ENCODE measurements at regions not wholly inside any gene's neighbourhood (a gene's known extent, or its start where the extent isn't known, plus 50 kb on each side); places are given as distances from the start of the nearest gene placed in this dataset.
"Not testable (repeated sequence)": the region's sequence is repeated elsewhere in the genome, so short reads cannot be mapped to it uniquely, and the experiment has no call there.

GRCh38 chr3:10665592-10665991 lies 150.4 kb upstream of the SLC6A11 start:
- no peak for DNase-seq (ENCODE audit: low read depth, low spot score)

DNA sequence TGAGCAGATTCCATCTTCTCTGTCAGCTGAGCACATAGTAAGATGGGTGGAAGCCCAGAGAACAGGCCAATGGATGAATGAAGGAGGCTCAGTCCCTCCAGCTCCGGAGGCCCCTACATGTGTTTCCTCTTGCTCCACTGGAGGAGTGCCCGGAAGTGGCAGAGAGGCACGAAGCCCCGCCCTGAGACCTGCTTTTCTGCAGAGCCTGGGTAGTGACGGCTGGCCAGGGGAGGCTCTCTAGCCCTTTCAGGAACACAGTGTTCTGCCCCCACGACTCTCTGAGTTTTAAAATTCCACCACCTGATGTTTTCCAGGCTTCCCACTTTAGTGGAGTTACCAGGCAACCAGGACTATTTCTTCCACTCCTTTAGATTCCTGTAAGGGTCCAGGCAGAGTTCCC lies 149.4 kb upstream of the SLC6A11 start:
- DNase-seq (ENCODE audit: low read depth, low spot score) = no peak

GRCh38 chr3:10667269-10667668 lies 148.8 kb upstream of the SLC6A11 start:
- DNase-seq (ENCODE audit: low read depth, low spot score) = no peak

DNA sequence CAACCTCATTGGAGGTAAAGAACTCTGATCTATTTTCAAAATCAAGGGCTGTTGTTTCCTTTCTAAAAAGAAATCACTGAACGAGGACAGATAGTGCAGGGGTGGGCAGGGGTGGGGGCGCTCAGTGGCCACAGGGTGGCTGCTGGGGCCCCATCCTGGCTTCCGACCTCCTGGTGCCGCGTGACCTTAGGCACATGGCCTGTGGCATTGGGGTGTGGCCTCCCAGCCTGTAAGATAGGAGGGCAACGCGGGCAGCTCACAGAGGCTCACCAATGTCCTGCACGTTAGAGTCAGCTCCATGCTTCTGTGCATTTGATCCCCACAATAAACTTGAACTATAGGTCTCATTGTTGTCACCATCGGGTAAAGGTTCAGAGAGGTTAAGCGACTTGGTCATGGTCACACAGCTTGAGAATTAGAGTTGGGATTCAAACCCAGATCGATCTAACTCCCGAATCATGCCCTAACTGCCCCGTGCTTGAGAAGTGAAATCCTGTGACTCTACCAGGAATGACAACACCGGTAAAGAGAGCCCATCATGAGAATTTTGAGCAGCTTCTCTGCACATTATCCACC lies 148.0 kb upstream of the SLC6A11 start:
- DNase-seq (ENCODE audit: low read depth, low spot score) = no peak

DNA sequence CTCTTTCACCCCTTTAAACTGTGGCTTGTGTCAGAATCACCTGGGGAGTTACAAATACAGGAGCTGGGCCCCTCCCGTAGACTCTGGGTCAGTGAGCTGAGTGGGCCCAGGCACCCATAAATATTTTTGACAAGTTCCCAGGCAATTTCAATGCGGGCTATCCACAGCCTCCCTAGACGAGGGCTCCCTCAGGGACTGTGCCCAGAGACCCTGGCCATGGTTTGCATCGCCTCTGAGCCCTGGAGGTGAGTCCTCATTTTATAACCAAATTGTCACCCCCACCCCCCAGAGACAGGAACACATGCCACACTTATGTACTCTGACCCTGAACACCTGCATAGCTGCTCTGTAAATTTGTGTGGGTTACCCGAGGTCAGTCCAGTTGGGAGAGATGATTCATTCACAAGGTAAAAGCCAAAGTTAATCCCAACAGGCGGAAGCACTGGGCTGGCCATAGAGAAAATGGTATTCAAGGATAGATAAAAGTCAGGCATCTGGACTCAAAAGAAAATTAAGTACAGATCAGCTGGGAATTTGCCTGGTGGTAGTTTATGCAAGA lies 146.5 kb upstream of the SLC6A11 start:
- DNase-seq (ENCODE audit: low read depth, low spot score) = no peak

- no peak for DNase-seq (ENCODE audit: low read depth, low spot score)
Measured at GRCh38 chr3:10672422-10672821, 143.6 kb upstream of the SLC6A11 start.

DNA sequence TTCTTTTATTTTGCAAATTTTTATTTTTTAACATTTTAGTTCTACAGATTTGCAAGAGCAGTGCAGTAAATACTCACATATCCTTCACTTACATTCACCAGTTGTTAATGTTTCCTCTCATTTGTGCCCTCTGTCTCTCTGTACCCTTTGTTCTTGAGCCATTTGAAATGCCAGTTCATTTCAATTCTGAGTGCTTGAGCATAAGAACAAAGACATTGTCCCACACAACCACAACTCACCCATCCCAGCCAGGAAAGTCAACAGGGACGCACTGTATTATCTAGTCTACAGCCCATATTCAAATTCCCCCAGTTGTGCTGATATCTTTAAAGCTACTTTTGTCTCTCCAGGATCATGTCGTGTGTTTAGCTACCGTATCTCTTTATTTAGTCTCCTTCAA lies 141.4 kb upstream of the SLC6A11 start:
- no peak for DNase-seq (ENCODE audit: low read depth, low spot score)

GRCh38 chr3:10676905-10677304 lies 139.1 kb upstream of the SLC6A11 start:
- no peak for DNase-seq (ENCODE audit: low read depth, low spot score)

DNA sequence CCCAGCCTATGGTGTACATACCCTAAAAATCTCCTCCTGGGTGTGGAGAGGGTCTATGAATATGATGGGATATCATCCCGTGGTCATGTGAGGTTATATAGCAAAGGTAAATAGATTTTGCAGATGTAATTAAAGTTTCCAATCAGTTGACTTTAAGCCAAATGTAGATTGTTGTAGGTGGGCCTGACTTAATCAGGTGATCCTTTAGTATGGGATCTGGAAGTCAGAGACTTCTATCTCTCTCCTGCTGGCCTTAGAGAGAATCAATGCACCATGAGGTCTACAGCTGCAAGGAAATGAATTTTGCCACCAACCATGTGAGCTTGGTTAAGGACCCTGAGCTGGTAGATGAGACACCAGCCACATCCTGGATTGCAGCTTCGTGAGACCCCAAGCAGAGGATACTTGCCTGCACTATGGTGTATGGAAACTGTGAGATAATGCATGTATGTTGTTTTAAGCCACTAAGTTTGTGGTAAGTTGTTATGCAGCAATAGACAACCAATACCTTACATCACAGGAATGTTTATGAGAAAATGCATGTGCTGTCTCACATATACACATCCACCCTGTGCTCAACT lies 137.1 kb upstream of the SLC6A11 start:
- no peak for DNase-seq (ENCODE audit: low read depth, low spot score)

DNA sequence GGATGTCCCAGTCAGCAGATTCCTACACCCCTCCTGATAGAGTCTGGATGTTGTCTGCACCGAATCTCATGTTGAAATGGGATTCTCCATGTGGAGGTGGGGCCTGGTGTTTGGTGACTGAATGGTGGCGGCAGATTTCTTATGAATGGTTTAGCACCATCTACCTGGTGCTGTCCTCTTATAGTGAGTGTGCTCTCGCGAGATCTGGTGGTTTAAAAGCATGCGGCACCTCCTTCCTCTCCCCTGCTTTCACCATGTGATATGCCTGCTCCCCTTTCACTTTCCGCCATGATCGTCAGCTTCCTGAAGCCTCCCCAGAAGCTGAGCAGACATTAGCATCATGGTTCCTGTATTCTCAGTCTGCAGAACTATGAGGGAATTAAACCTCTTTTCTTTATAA lies 135.2 kb upstream of the SLC6A11 start:
- no peak for DNase-seq (ENCODE audit: low read depth, low spot score)

DNA sequence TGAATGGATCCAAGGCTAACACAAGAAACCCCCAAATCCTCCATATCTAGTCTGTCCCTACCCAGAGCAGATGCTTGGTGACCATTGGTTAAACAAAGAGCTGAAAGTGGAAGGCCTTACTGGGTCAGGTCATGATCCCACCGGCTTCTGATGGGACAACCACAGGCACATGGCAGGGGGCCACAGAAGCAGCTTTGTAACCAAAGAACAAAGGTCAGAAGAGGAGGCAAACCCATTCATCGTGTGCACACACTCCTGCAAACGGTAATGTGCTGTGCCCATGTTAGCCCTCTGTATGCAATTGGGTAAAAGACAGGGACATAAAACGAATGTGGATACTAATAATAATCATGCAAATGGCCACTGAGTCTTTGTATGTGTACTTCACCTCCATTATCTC lies 133.3 kb upstream of the SLC6A11 start:
- DNase-seq (ENCODE audit: low read depth, low spot score) = no peak

GRCh38 chr3:10683106-10683505 lies 132.9 kb upstream of the SLC6A11 start:
- DNase-seq (ENCODE audit: low read depth, low spot score) = no peak

- no peak for DNase-seq (ENCODE audit: low read depth, low spot score)
Measured at GRCh38 chr3:10688126-10688525, 127.9 kb upstream of the SLC6A11 start.

DNA sequence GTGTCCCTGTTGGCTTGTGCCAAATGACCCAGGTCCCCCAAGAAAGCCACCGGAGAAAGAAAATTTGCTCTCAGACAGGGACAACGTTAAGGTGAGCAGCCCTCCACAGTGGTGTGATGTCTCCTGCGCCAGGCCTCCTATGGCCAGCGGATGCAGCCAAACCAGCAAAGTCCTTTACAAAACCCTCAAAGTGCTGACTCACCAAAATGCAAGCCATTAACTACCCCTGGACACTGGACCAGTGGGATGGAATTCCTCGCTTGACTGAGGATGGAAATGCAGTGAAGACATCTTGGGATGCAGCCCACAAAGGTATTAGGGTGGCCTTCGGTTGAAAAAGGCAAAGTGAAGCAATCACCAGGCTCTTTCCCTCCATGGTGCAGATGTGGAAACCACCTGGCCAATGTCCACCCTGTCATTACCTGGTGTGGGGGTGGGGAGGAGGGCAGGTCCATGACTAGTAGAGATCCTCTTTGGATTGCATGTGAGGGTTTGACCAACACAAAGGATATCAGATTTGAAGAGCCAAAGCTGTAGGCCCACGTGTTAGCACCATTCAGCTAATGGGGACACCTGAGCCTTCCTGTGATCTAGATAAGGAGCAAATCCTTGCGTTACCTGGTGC lies 127.4 kb upstream of the SLC6A11 start:
- no peak for DNase-seq (ENCODE audit: low read depth, low spot score)

DNA sequence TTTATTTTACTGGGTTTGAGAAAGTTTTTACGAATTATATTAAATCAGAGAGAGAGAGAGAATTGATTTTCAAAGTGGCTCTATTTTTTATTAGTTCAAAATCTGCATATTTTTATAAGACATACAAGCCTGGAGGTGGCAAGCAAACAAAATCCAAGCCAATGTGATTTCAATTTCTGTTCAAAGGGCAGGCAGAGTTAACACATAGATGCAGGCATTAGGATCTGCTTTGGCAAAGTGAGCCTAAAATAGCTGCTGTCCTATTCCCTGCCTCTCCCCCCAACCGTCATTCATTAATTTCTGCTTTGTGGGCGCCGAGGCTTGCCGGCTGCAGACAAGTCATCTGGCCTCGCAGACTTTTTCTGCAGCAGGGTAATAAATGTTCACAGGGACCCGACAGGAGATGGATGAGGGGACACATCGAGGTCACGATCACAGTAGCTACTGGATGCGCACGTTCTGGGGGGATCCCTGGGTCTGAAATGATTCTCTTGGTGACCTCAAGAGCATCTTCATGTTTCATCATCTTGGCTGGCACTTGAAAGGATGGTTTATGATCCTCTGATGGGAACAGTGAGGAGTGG lies 123.9 kb upstream of the SLC6A11 start:
- DNase-seq (ENCODE audit: low read depth, low spot score) = no peak

- no peak for DNase-seq (ENCODE audit: low read depth, low spot score)
Measured at GRCh38 chr3:10693457-10693856, 122.6 kb upstream of the SLC6A11 start.

DNA sequence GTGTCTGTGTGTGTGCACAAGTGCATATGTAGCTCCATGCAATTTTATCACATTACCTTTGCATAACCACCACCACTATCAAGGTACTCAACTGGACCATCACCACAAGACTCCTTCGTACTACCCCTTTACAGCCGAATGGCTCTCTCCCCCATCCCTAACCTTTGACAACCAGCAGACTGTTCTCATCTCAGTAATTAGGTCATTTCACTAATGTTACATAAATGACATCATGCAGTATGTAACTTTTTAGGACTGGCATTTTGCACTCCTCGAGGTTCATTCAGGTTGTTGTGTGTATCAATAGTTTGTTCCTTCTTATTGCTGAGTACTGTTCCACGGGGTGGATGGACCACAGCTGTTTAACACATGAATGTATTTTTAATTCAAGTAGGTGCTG lies 121.8 kb upstream of the SLC6A11 start:
- no peak for DNase-seq (ENCODE audit: low read depth, low spot score)

- not testable (repeated sequence) for DNase-seq (ENCODE audit: low read depth, low spot score)
Measured at GRCh38 chr3:10695186-10695585, 120.8 kb upstream of the SLC6A11 start.

DNA sequence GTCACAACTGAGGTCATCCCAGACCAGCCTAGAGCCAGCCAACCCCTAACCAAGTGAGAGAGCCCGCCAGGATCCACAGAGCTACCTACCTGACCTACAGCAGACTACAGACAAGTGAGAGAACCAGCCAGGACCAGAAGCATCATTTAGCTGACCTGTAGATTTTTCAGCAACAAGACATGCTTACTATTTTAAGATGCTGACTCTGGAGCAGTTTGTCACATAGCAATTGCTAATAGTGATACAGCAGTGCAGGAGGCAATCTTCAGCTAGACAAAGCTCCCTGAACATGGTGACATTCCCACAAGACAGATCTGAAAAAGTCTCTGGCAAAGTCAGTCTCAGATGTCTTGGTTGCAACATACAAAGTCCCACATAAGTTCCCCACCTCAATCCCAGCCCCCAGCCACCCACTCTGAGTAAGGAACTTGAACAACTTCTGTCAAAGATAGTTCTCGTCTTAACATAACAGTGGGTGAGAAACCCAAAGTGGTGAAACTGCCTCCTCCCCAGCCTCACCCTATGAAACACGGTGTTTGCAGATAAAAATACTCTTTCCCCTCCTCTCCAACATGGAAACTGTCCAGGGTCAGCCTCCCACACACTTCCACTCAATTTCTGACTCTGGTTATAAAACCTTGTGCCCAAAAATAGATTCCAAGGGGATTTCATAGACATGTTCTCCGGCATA lies 120.3 kb upstream of the SLC6A11 start:
- no peak for DNase-seq (ENCODE audit: low read depth, low spot score)

- DNase-seq (ENCODE audit: low read depth, low spot score) = no peak
Measured at GRCh38 chr3:10697918-10698317, 118.1 kb upstream of the SLC6A11 start.

GRCh38 chr3:10700821-10701220 lies 115.2 kb upstream of the SLC6A11 start:
- DNase-seq (ENCODE audit: low read depth, low spot score) = no peak

Data from brain pericyte (primary cell).